ENCODE measurements at regions not wholly inside any gene's neighbourhood (a gene's known extent, or its start where the extent isn't known, plus 50 kb on each side); places are given as distances from the start of the nearest gene placed in this dataset.

GRCh38 chr16:59201160-59201559 is 467.0 kb upstream of the GOT2 start:
- H3K4me3 ChIP-seq (replicated peaks in 1 of 3; ENCODE audit: insufficient read depth in 1 of 3, low read depth in 2 of 3, low read length in 3 of 3), result no peak overlapping the region
- no peaks in the 10 kb centered on the region for H3K4me1 ChIP-seq (ENCODE audit: insufficient read depth, low read length)
- ChIA-PET POLR2A (no interaction called here), CTCF (ENCODE audit: low intra/inter-chr PET ratio, low total read pairs) (no interaction called here)
- H3K9me3 ChIP-seq (ENCODE audit: low read length), result no peaks in the 10 kb centered on the region
- no peak overlapping the region for H3K4me2 ChIP-seq (ENCODE audit: low read depth, low read length)
- 18% methylated on average over 2 of the region's 2 CpGs for WGBS (ENCODE audit: low lambda C conversion rate)
- H3K79me2 ChIP-seq (ENCODE audit: insufficient read depth, low read length), result no peaks in the 10 kb centered on the region
- no peaks in the 10 kb centered on the region for H3K36me3 ChIP-seq (replicated peaks in 1 of 2; ENCODE audit: control insufficient read depth in 1 of 2, insufficient read depth in 2 of 2, low read length in 2 of 2)
- intact Hi-C loops (cut with micrococcal nuclease; ENCODE audit: unreplicated experiment), result no loop called here
- DNase-seq (ENCODE audit: low spot score) (no peak), ATAC-seq (no peak), FAIRE-seq (no peak)
- in situ Hi-C loops (cut with HindIII; ENCODE audit: extremely low pct_ligation_motif_present, low pct_unique_long_range_greater_than_20kb), result no loop called here
- H3K9ac ChIP-seq (ENCODE audit: insufficient read depth, low read depth, low read length), result no peak overlapping the region
- no peaks in the 10 kb centered on the region for H3K27me3 ChIP-seq (ENCODE audit: control insufficient read depth in 1 of 2, insufficient read depth in 2 of 2, low read length in 2 of 2)
- H2AFZ ChIP-seq (ENCODE audit: low read length), result no peak overlapping the region
- TF ChIP-seq ZFP1 (CRISPR knock-in tag; IDR thresholded peaks at IDR 0.05), result no peak
- no peak for TF ChIP-seq ZNF7 (CRISPR knock-in tag; IDR thresholded peaks at IDR 0.05)
- TF ChIP-seq, protein P1, sequence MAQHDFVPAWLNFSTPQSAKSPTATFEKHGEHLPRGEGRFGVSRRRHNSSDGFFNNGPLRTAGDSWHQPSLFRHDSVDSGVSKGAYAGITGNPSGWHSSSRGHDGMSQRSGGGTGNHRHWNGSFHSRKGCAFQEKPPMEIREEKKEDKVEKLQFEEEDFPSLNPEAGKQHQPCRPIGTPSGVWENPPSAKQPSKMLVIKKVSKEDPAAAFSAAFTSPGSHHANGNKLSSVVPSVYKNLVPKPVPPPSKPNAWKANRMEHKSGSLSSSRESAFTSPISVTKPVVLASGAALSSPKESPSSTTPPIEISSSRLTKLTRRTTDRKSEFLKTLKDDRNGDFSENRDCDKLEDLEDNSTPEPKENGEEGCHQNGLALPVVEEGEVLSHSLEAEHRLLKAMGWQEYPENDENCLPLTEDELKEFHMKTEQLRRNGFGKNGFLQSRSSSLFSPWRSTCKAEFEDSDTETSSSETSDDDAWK (CRISPR knock-in tag; IDR thresholded peaks at IDR 0.05), result no peak
- no peak for TF ChIP-seq MAX (IDR thresholded peaks at IDR 0.05)
- TF ChIP-seq KLF12 (CRISPR knock-in tag; IDR thresholded peaks at IDR 0.05; ENCODE audit: borderline replicate concordance), result no peak
- no peak overlapping the region for H3K27ac ChIP-seq (ENCODE audit: extremely low read length, insufficient read depth, low read length)
- no peaks in the 10 kb centered on the region for H4K20me1 ChIP-seq (ENCODE audit: insufficient read depth, low read length)
- no TSS peak for BruUV-seq (replicated peaks)

DNA sequence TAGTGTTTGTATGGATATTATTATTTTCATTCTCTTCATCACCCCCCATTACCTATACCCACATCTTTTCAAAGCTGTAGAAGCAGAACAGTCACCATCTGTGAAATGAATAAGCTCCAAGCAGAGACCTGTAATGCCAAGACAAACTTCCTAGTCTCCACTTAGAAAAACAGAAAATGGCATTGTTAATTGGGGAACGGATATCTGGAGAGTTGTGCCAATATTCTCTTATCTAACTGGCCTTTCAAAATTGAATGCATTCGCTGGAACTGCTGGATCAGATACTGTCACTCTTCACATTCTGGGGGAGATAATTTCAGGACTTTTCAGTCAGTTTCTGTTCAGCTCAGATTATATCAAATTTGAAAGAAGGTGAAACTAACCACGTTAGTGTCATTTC is 464.4 kb upstream of the GOT2 start:
- Histone ChIP-seq H4K20me1 (ENCODE audit: insufficient read depth, low read length) (no peaks in the 10 kb centered on the region), H3K27ac (ENCODE audit: extremely low read length, insufficient read depth, low read length) (no peak overlapping the region), H3K4me2 (ENCODE audit: low read depth, low read length) (no peak overlapping the region), H3K4me1 (ENCODE audit: insufficient read depth, low read length) (no peaks in the 10 kb centered on the region), H3K79me2 (ENCODE audit: insufficient read depth, low read length) (no peaks in the 10 kb centered on the region), H2AFZ (ENCODE audit: low read length) (no peak overlapping the region), H3K27me3 (ENCODE audit: control insufficient read depth in 1 of 2, insufficient read depth in 2 of 2, low read length in 2 of 2) (no peaks in the 10 kb centered on the region), H3K4me3 (replicated peaks in 1 of 3; ENCODE audit: insufficient read depth in 1 of 3, low read depth in 2 of 3, low read length in 3 of 3) (no peak overlapping the region), H3K9me3 (ENCODE audit: low read length) (no peaks in the 10 kb centered on the region), H3K9ac (ENCODE audit: insufficient read depth, low read depth, low read length) (no peak overlapping the region), H3K36me3 (replicated peaks in 1 of 2; ENCODE audit: control insufficient read depth in 1 of 2, insufficient read depth in 2 of 2, low read length in 2 of 2) (no peaks in the 10 kb centered on the region)
- DNase-seq (ENCODE audit: low spot score), result no peak
- no peak for ATAC-seq
- no peak for FAIRE-seq
- in situ Hi-C loops (cut with HindIII; ENCODE audit: extremely low pct_ligation_motif_present, low pct_unique_long_range_greater_than_20kb), result no loop called here
- intact Hi-C loops (cut with micrococcal nuclease; ENCODE audit: unreplicated experiment), result no loop called here
- TF ChIP-seq HNRNPUL1 (IDR thresholded peaks at IDR 0.05; ENCODE audit: low read depth, low read length), result no peak
- no peak for TF ChIP-seq ZNF777 (CRISPR knock-in tag; IDR thresholded peaks at IDR 0.05)
- TF ChIP-seq PHF5A (CRISPR knock-in tag; IDR thresholded peaks at IDR 0.05; ENCODE audit: low read depth, unreplicated experiment), result no peak
- TF ChIP-seq ZNF343 (CRISPR knock-in tag; IDR thresholded peaks at IDR 0.05), result no peak
- TF ChIP-seq, protein P2, sequence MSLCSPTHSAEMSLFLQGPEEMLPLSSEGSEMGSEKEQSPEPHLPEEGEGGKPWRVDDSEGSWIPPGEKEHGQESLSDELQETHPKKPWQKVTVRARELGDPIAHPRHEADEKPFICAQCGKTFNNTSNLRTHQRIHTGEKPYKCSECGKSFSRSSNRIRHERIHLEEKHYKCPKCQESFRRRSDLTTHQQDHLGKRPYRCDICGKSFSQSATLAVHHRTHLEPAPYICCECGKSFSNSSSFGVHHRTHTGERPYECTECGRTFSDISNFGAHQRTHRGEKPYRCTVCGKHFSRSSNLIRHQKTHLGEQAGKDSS (CRISPR knock-in tag; IDR thresholded peaks at IDR 0.05; ENCODE audit: borderline replicate concordance, low read depth), result no peak
- no peak for TF ChIP-seq KAT7 (CRISPR knock-in tag; IDR thresholded peaks at IDR 0.05; ENCODE audit: borderline replicate concordance)
- no peak for TF ChIP-seq MATR3 (CRISPR knock-in tag; IDR thresholded peaks at IDR 0.05)
- POLR2A ChIA-PET, result no interaction called here
- CTCF ChIA-PET (ENCODE audit: low intra/inter-chr PET ratio, low total read pairs), result no interaction called here
- BruUV-seq (replicated peaks), result no TSS peak
- WGBS (ENCODE audit: low lambda C conversion rate), result 2% methylated on average over 3 of the region's 3 CpGs

Measured in HepG2 (cell line).